GM12892 (cell line): ENCODE measurements at regions not wholly inside any gene's neighbourhood (a gene's known extent, or its start where the extent isn't known, plus 50 kb on each side); places are given as distances from the start of the nearest gene placed in this dataset.

Source experiments
- DNase-seq: peaks from one replicate; pipeline ENCODE4 v3.0.0; 2011; ENCODE audit not compliant: insufficient read length
- FAIRE-seq: peaks from 2 replicates; lab custom pipeline; 2011; peaks lifted over from hg19 to GRCh38; lab: Jason Lieb, UNC
- POLR2A ChIP-seq: IDR thresholded peaks from 2 replicates; pipeline ENCODE4 v1.6.1; 2011; ENCODE audit warnings: low read depth, low read length, control low read depth
- POLR2AphosphoS5 ChIP-seq: IDR thresholded peaks from 2 replicates; pipeline ENCODE4 v1.6.1; 2011; ENCODE audit warnings: low read depth, low read length, control low read depth
- TAF1 ChIP-seq: IDR thresholded peaks from 2 replicates; pipeline ENCODE4 v1.6.1; 2011; ENCODE audit warnings: low read depth, mild to moderate bottlenecking, control low read depth, low read length, borderline replicate concordance

DNA sequence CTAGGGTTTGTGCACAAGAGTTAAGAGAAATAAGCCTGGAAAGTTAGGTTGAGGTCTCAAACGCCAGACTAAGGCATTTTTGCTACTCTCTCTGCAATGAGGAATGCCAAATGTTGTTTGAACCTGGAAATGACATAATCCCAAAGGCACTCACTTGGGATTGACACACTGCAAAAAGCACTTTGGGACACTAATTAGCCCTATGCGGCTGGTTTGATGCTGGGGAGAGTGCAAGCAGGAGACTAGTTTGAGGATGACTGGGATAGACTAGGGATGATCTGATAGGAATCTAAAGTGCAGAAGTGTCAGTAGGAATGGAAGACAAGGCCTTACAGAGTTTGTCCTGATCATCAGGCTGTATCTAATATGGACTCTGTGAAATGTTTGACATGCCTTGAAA, 469.0 kb downstream of the SLC4A3 start:
- FAIRE-seq (no peak), DNase-seq (no peak)
- TF ChIP-seq POLR2AphosphoS5 (no peak), TAF1 (no peak), POLR2A (no peak)

DNA sequence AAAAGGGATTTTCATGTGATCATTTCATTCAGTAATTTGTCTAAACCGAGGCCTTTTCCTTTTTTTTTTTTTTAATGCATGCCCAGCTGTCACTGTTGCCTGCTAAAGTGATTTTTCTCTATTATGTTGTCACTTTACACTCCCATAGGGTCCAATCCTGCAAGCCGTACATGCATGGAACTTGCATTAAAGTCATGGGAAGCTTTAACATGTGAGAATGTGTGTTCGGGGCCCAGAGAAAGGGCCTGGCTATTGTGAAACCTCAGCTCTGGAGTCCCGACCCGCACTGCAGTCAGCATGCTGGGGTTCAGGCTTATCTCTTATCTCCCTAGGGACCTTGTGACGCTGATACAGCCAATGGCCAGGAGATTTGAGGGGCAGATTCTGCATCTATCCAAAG, 474.6 kb downstream of the SLC4A3 start:
- DNase-seq, result no peak
- no peak for FAIRE-seq
- TF ChIP-seq POLR2AphosphoS5 (no peak), POLR2A (no peak), TAF1 (no peak)

DNA sequence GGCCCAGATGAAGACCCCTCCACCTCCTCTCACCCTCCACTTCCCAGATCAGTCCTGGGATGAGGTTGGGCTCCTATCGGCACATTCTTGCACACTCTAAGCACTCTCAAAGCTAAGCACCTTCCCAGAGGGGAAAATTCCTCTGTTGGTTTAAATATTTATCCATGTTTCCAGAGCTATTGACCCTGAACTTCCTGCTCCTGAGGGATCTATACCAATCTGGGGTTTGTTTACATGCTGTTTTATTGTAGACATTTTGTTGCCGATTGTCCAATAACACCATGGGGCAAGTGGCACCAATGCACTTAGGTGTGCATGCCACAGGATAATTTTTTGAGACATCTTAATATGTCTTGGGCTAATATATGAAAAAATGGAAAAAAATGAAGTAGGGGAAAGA, 476.2 kb downstream of the SLC4A3 start:
- DNase-seq, result no peak
- FAIRE-seq, result no peak
- TF ChIP-seq POLR2A (no peak), TAF1 (no peak), POLR2AphosphoS5 (no peak)

GRCh38 chr2:220104871-220105351, 477.5 kb downstream of the SLC4A3 start:
- DNase-seq (no peak), FAIRE-seq (no peak)
- TF ChIP-seq POLR2AphosphoS5 (no peak), TAF1 (no peak)

GRCh38 chr2:220106065-220106464, 478.6 kb downstream of the SLC4A3 start:
- TF ChIP-seq POLR2AphosphoS5 (no peak), TAF1 (no peak), POLR2A (no peak)
- FAIRE-seq (no peak), DNase-seq (no peak)

GRCh38 chr2:220107380-220107791, 480.0 kb downstream of the SLC4A3 start:
- TF ChIP-seq POLR2AphosphoS5 (no peak), TAF1 (no peak), POLR2A (no peak)
- DNase-seq (no peak), FAIRE-seq (no peak)

GRCh38 chr2:220114443-220114842, 487.0 kb downstream of the SLC4A3 start:
- DNase-seq (no peak), FAIRE-seq (no peak)
- TF ChIP-seq TAF1, result no peak
- TF ChIP-seq POLR2AphosphoS5, result no peak
- TF ChIP-seq POLR2A, result no peak

GRCh38 chr2:220117025-220117424, 489.6 kb downstream of the SLC4A3 start:
- no peak for TF ChIP-seq POLR2AphosphoS5
- no peak for TF ChIP-seq POLR2A
- no peak for TF ChIP-seq TAF1
- FAIRE-seq, result no peak
- no peak for DNase-seq

- no peak for FAIRE-seq
- no peak for DNase-seq
- TF ChIP-seq TAF1 (no peak), POLR2A (no peak), POLR2AphosphoS5 (no peak)
Observed at GRCh38 chr2:220120041-220120440, 492.6 kb downstream of the SLC4A3 start.

- TF ChIP-seq POLR2A (no peak), TAF1 (no peak), POLR2AphosphoS5 (no peak)
- no peak for DNase-seq
- FAIRE-seq, result no peak
Observed at GRCh38 chr2:220123751-220124150, 496.3 kb downstream of the SLC4A3 start.

GRCh38 chr2:220125551-220125950, 498.1 kb downstream of the SLC4A3 start:
- DNase-seq (no peak), FAIRE-seq (no peak)
- TF ChIP-seq TAF1, result no peak
- no peak for TF ChIP-seq POLR2AphosphoS5
- TF ChIP-seq POLR2A, result no peak

DNA sequence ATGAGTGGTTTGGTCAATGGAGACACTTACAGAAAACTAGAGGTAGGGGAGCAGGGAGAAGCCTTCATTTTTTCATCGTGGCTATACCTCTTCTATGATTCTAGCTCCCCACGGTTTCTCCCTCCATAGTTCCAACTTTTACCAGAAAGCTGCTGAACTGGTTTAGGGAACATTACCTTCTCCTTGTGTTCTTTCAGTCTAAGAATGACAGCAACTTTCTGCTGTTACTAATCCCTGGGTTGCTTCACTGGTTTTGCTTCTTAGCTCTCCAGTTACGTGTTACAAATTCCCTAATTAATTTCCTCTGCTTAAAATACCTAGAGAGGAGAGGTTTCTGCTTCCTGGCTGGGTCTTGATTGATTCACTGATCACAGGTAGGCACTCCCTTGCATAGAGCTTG, 499.9 kb downstream of the SLC4A3 start:
- TF ChIP-seq TAF1, result no peak
- no peak for TF ChIP-seq POLR2AphosphoS5
- TF ChIP-seq POLR2A, result no peak
- DNase-seq (no peak), FAIRE-seq (no peak)

GRCh38 chr2:220127876-220128275, 500.4 kb downstream of the SLC4A3 start:
- DNase-seq, result no peak
- no peak for FAIRE-seq
- TF ChIP-seq POLR2A (no peak), TAF1 (no peak), POLR2AphosphoS5 (no peak)

- FAIRE-seq, result no peak
- DNase-seq, result no peak
- TF ChIP-seq POLR2A (no peak), POLR2AphosphoS5 (no peak), TAF1 (no peak)
Observed at GRCh38 chr2:220129391-220129790, 502.0 kb downstream of the SLC4A3 start.
